HG02588 (cell line): ENCODE measurements at regions not wholly inside any gene's neighbourhood (a gene's known extent, or its start where the extent isn't known, plus 50 kb on each side); places are given as distances from the start of the nearest gene placed in this dataset.

ENCODE experiments used
- ATAC-seq: cut with Tn5 transposase; IDR thresholded peaks from one replicate; pipeline ENCODE4 v1.9.1; 2021; ENCODE audit warnings: mild to moderate bottlenecking, moderate library complexity; ENCODE audit not compliant: unreplicated experiment

DNA sequence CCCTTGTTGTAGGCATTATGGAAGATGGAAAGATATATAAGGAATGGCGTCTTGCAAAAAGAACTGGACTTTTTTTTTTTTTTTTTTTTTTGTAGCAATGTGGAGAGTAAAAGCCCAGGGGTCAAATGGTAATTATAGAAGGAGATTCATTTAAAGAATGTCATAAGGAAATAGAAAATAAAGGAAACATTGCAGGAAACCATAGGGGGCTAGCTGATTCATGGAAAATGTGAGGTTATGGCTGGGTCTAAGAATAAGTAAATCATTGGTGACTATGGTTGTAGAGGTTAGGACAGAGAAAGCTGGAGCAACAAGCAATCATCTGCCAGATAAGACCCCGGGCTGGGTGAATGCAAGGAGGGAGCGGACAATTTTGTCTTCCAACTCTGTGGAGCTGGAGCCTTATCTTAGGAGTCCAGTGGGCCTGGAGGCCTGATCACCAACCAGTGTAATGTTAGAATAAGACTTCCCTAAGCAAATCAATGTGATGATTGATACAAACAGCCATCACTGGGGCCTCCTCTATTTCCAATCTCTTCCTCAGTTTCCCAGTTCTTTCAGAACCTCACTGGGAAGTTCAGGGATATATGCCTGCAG is 201.2 kb upstream of the TNP1 start:
- ATAC-seq = no peak

DNA sequence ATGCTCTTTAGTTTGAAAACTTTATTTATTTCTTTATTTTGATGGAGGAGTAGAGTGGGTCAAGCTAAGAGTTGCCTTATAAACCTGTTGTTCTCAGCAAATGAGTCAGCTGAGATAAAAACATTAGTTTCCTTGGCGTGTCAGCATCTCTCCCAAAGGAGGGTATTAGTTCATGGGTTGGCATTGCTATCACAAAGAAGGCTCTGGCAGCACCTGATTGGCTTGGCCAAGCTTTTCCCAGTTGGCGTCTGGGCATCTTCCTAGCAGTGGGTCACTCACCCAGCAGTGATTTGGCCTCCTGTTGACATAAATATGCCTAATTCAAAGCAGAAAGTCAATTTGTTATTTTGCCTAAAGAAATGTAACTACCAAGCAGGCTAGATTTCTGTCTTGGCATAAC is 200.7 kb upstream of the TNP1 start:
- no peak for ATAC-seq

DNA sequence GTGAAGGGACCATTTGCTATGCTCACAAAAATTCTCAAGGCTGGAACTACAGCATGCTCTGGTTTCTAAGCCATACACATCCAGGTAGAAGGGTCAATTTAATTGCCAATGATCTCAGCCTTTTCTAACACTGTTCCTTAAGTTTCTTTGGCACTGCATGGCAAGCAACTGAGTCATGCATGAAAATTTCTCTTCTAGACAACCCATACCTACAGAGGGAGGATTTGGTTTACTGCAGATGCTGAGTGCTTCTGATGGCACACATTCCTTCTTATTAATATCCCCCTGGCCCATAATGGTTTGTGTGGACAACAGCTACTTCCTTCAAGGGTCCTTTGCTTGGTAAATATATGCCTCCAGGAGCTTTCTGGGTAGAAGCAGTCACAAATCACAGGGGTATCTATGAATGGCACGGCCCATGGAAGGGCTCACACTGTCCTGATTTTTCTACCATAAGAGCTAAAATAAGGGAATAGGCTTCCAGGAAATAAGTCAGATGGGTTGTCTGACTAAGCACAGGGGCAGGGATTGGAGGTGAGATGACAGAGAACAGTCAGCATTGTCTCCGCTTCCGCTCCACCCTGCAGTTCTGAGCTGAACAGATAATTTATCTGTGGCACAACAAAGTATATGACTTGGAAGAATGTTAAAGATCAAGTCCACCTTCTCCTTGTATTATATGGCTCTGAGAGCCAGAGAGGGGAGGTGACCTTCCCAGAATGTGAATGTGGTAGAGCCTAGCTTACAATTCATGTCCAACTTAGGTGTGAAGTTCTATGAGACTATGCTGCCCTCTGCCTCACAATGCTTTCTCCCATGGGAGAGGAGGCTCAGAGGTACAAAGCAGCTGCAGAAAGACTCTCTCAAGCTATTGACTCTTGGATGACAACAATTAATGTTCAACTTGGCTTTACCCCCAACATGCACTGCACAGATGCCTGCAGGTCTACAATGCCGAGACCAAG is 199.2 kb upstream of the TNP1 start:
- ATAC-seq = no peak

DNA sequence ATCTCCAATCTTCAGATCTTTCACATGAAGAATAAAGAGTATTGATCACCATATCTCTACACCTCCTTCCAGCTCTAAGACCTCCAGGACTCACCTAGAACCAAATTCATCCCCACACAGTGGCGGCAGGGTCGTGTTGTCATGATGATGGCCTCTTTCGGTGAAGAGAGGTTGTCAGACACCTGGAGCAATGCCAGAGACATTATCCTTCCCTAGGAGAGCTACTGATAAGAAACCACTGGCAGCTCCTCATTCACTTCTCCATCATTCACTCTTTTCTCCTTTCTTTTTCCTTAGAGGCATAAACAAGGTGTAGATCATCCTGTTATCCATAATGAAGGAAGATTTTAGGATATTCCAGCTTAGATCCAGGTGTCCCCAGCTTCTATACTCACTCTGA is 197.9 kb upstream of the TNP1 start:
- no peak for ATAC-seq

DNA sequence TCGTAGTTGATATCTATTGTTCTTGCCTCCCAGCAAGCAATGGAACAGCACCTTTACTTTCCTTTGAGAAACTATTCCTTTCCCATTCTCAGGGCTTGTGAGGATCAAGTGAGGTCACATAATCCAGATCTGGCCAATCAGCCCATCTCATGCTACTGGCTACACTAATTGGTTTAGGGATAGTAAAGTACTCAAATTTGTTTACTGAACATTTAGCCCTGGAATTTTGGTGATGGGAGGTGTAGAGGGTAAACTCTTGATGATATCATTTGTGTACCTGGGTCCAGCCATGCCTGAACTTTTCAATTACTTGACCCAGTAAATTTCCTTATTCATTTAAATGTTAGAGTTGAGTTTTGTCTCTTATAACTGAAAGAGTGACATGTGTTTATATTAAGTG is 195.8 kb upstream of the TNP1 start:
- no peak for ATAC-seq

DNA sequence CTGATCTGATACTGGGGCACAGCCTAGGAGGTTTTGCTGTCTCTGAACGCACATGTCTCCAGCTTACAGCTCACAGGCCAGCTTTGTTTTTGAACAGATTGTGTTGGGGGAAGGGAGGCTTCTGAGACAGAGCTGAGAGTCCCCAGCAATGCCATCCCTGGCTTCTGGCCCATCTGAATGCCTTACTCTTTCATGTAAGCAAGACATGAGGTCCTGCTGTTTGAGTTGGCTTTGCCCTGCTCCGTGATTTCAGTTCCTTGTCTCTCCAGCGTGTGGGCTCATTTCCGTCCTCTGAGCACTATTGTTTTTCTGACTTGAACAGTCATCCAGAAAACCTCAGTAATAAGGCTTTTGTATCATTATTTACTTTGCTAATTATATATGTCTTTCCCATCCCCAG is 194.9 kb upstream of the TNP1 start:
- no peak for ATAC-seq

DNA sequence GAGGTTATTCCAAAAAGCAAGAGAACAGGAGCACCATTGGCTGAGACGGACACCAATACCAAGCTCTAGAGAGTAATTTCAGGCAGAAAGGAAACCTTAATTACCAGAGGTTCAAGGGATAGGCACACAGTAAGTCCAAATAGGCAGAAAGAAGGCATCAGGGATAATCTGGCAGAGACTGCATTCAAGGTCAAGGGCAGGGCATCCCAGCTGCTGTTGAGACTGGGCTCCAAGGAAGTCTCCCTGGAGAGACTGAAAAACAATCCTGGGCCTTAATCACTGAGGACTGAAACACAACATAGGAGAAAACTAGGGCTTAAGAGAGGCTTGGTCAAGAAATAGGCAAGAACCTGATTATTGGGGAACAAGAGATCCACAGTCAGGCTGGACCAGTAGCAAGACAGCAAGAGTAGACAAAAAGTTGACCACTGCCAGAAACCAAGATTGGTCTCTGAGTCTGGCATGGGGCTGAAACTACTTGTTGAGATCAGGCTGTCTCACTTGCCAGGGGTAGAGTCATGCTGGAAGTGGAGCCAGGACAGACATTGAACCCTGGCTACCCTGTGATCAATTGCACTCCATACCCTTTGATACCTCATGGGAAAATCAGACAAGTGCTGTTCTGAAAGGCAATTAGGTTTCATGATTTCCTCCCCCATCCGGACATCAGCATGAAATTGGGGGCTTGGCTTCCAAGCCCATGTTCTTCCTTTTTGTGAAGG is 193.2 kb upstream of the TNP1 start:
- no peak for ATAC-seq

DNA sequence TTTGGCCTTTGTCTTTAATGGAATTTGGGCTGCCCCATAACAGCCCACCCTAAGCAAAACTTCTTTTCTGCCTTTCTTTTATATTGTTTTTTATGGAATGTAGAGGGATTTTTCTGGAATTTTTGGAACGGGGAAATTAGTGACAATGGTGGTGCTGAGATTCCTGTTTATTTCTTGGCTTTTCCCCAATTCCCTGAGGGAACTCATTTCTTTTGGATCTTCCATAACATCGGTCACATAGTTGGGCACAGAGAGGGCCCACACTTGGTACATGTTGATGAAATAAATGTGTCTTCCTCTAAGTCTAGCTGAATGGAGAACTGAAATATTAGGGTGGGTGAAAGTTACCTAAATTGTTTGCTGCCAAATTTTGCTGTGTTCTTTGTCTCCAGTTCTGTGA is 191.6 kb upstream of the TNP1 start:
- ATAC-seq = no peak

DNA sequence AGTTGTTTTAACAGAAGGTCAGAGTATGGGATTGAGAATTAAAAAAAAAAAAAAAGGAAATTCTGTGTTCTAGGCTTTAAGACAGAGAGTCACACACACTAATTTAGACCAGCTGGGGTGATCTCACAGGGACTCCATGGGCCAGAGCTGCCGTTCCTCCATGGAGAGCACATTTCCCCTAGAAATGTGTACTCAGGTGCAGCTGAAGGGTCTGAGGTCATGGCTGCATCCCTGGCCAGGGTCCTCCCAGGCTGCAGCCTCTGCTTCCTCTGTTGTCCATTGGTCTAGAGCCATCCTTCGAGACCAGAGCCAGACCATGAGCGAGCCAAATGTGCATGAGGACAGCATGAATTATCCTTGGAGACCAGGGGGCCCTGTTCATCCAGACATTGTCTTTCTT is 190.1 kb upstream of the TNP1 start:
- no peak for ATAC-seq

DNA sequence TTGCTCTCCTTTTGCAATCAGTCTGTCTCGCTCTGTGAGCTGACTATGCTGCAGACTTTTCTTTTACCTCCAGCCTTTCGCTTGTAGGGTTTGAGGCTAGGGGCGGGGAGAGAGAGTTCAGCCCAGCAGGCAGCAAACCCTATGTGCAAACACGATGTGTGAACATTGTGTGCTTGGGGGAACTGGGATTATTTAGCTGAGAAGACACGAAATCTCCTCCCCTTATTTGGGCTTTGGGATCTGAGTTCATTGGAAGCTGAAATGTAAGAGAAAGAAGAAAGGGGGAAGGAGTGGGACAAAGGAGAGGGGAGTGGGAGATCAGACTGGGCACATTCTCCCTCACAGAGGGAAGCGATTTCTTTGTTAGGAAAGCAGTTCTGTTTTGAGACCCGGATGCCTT is 189.6 kb upstream of the TNP1 start:
- ATAC-seq = no peak

DNA sequence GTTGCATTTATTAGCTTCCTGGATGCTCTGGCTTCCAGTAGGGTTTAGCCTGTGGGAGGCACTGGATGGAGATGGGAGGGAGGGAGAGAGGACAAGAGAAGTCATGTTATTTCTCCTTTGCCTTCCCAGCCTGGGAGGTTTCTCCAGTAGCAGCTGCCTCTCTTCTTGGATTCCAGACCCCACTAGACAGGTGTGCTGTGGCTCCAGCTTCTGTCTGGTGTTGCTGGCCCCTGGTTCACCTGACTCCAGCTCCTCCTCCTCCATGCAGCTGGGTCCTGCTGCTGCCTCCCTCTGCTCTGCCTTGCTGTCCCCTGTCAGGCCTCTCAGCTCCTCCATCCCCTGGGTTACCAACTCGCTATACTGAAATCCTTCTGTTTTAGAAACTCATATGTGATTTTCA is 188.9 kb upstream of the TNP1 start:
- ATAC-seq = no peak

DNA sequence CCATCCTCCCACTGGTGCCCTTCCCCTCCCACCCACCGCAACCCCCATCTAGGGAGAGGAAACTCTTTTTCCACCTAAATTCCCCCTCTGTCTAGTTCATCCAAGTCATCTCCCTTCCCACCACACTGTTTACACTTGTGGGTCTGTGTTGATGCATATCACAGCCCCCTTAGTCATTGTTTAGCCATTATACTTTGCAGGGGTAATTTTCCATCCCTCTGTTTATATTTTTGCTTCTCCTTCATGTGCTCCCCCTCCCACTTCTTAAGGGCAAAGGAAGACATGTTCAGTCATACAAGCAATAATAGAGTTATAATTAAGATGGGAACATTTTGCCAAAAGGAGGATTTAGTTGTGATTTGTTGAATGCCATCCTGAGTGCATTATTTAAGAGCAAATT is 187.8 kb upstream of the TNP1 start:
- ATAC-seq = no peak

DNA sequence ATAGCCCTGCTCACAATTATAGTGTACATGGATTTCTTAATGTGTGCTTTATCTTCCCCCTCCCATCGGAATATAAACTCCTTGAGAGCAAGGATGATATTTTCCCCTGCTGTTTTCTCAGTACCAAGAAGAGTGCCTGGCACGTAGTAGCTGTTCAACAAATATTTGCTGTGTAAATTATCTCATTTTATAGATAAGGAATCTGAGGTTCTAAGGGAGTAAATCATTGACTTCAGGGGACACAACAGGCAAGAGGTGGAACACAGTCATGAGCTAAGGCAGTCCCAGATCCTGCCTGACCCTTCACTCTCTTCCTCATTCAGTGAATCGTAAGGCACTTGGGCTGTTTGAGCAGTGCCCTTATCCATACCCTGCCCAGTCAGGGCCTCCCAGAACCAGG is 187.3 kb upstream of the TNP1 start:
- ATAC-seq = no peak

DNA sequence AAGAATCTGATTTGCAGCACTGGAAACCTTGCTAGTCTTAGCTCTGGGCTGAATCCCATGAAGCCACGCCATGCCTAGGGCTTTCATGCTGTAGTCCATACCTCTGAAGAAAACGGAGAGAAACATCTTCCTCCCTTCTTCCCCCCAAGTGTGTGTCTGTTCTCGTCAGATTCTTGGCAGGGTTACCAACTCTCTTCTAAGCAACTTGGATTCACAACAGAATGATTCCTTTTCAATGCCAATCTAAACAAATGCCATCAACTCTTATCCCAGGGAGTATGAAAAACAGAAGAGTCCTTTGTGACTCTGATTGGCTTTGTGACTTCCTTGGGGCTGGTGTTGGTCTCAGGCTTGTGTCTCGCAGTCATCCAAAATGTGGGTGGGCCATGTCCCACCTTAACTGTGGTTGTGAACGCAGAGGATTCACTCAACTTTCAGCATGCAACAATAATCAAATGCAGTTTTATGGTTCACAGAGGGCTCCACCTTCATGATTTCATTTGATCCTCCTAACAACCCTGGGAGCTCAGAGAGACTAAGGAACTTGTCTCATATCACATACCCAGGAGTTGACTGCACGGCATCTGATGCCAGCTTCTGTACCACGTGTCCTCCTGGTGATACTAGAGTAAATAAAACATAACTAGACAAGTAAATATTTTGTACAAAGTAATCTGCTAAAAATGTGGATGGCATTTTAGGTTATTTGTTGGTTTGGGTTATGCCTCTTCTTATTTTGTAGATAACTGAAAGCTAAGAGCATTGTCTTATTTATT is 186.0 kb upstream of the TNP1 start:
- no peak for ATAC-seq

DNA sequence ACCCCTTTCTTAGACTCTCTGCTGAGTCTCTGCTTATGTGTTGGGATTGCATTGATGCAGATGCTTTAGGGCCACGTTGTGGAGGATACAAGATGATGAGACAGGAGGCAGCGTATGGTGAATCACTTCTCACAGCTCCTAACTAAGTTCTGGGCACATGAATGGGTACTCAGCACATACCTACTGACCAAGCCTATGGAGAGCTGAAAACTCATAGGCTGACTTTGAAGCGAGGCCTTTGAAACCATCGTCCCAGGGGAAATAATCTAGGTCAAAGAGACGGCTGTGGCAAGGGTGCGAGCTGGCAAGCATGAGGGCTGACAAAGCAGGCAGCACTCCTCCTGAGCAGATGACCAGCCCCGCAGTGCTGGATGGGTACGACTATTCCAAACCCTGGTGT is 180.2 kb upstream of the TNP1 start:
- no peak for ATAC-seq

DNA sequence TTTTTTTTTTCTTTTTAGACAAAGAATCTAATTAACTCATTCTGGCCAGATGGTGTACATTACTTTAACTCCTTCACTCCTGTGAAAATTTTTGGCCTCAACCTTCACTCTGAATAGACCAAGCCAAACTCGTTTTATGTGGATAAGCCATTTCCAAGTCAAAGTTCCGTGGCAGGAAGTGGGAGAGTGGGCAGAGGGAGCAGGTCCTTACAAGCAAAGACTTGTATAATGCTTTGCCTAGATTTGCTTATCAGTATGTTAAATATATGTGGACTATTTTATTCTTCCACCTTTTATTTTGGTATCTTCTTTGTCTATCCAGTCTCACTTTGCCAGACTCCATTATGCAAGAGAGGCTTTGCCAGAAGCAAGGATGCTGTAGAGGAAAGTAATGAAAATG is 178.1 kb upstream of the TNP1 start:
- ATAC-seq = no peak

DNA sequence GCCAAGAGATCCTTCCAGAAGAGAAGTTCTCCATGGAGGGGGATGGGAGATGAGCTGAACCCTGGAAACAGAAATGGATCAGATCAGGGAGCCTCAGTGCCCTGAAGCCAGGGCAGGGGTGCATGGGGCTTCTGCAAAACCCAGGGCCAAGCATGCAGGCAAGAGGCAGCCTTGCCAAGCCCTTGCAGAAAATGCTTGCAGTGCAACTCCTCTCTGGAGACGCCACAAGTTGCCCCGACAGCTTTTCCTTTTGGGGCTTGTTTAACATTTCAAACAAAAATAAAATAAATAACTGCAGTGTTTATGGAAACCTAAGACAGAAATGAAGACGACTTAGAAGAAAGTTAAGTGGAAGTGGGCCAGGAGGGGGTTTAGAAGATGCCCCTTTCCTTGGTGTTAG is 177.5 kb upstream of the TNP1 start:
- no peak for ATAC-seq

DNA sequence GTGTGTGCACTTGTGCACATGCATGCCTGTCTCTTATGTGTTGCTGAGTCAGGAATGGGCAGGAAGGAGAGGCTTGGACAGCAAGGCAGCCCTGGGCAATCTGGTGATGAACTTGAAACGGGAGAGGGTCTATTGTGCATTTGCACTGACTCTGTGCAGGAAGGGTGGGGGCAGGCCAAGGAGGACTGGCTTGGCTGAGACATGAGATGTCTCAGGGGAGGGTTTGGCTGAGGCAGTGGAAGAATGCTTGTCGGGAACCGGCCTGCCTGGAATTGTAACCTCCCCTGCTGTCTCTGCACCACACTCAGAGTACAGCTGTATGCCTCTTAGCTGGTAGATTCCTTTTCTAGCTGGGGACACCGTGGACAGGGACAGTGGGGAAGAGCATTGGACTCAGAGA is 176.1 kb upstream of the TNP1 start:
- no peak for ATAC-seq

DNA sequence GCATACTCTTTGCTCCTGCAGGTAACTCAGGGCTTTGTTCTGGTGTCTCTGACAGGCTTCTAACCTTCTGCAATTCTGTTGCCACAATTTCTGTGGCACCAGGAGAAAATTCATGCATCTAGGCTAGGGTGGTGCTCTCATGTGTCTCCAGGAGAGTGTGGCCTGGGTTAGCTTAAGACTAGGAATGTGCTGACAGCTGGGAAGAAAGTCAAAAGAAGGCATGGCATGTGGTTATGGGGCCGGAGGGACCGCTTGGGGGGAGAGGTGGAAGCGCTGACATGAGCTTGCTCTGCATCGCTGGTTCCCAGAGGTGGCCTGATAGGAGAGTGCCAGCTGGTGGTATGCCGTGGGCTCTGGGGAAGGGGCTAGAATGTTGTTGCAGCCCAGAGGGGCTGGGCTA is 173.3 kb upstream of the TNP1 start:
- no peak for ATAC-seq

DNA sequence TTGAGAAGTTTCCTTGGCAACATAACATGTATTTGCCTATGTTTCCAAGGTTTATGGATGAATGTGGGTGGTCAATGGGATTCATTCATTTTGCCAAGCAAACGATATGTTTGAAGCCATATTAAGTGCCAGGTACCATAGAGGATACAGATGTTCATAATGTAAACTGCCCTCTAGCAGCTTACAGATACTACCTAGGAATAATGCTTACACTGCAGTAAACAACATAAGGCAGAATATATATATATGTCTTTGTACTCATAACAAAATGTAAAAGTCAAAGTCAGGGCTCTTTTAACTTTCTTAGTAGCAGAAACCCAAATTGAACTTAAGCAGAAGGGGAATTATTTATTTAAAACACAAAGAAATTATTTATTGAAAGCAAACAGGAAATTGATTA is 171.6 kb upstream of the TNP1 start:
- ATAC-seq = no peak

DNA sequence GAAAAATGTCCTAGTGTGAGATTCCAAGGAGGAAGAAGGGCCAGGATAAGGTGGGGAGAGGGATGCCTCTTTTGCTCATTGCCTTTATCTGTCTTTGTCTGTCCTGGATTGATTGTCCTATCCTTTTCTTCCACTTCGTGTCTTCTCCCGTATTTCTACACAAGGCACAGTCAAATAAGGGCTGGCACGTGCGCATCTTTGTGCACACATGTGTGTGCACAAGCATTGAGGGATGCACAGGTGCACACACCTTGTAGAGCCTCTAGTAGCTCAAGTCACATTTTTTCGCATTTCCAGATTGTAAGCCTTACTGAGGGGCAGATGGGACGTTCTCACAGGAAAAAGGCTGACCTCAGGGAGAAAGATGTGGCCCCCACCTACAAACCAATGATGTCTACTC is 170.2 kb upstream of the TNP1 start:
- no peak for ATAC-seq
